Thyroid gland (tissue), 4 donors: ENCODE measurements at regions not wholly inside any gene's neighbourhood (a gene's known extent, or its start where the extent isn't known, plus 50 kb on each side); places are given as distances from the start of the nearest gene placed in this dataset.

Experiments
- DNase-seq, 2 donors: peaks; one replicate each; pipeline ENCODE4 v3.0.0-alpha.2; 2019
- H3K27ac ChIP-seq, 3 donors: fragments of 200-600 bp; sonication (generic); 1 replicate in 2 of 3; 2 replicates in 1 of 3; pipeline ENCODE4 v1.5.1; 2016 to 2019; ENCODE audit warnings: mild to moderate bottlenecking in 1 of 3, moderate library complexity in 1 of 3
- H3K27me3 ChIP-seq: fragments of 200-600 bp; sonication (generic); one replicate; pipeline ENCODE4 v1.5.1; 2019
- H3K36me3 ChIP-seq, 2 donors: fragments of 200-600 bp; sonication (generic); one replicate each; pipeline ENCODE4 v1.5.1; 2016 to 2019
- H3K4me1 ChIP-seq, 2 donors: fragments of 200-600 bp; sonication (generic); one replicate each; pipeline ENCODE4 v1.5.1; 2017 to 2019
- H3K4me3 ChIP-seq, 3 donors: fragments of 200-600 bp; sonication (generic); replicated peaks in 1 of 3; 1 replicate in 2 of 3; 2 replicates in 1 of 3; pipeline ENCODE4 v1.5.1; 2016; ENCODE audit warnings: mild to moderate bottlenecking in 1 of 3
- H3K9me3 ChIP-seq: fragments of 200-600 bp; sonication (generic); one replicate; pipeline ENCODE4 v1.5.1; 2017
- POLR2A ChIP-seq, 2 donors: fragments of 450-650 bp; IDR thresholded peaks; one replicate each; pipeline ENCODE4 v1.6.1; 2017; ENCODE audit warnings: antibody characterized with exemption in 2 of 2, mild to moderate bottlenecking in 2 of 2, moderate library complexity in 1 of 2
- WGBS, 2 donors: methylation state at CpG; one replicate each; pipeline ENCODE4 v1.1.5; 2017; 5-methylcytosine and 5-hydroxymethylcytosine counted together
- intact Hi-C: fragments of 100-400 bp; cut with DNase I; formaldehyde crosslinking; loops from one replicate; pipeline ENCODE4 v1.15.1; 2023
- TF ChIP-seq, protein P1 (sequence below), 6 experiments: fragments of 200-600 bp in 3 of 6; fragments of 450-650 bp in 3 of 6; sonication (generic) in 3 of 6; IDR thresholded peaks; one replicate each; pipeline ENCODE4 v1.5.1; 2016 to 2019; ENCODE audit warnings: antibody characterized with exemption in 6 of 6, mild to moderate bottlenecking in 2 of 6, inconsistent platforms in 1 of 6, moderate library complexity in 1 of 6

GRCh38 chr1:224505454-224506093 lies 71.0 kb upstream of the WDR26 start:
- DNase-seq = no peak
- TF ChIP-seq POLR2A (IDR thresholded peaks at IDR 0.05) = no peak
- TF ChIP-seq, protein P1, sequence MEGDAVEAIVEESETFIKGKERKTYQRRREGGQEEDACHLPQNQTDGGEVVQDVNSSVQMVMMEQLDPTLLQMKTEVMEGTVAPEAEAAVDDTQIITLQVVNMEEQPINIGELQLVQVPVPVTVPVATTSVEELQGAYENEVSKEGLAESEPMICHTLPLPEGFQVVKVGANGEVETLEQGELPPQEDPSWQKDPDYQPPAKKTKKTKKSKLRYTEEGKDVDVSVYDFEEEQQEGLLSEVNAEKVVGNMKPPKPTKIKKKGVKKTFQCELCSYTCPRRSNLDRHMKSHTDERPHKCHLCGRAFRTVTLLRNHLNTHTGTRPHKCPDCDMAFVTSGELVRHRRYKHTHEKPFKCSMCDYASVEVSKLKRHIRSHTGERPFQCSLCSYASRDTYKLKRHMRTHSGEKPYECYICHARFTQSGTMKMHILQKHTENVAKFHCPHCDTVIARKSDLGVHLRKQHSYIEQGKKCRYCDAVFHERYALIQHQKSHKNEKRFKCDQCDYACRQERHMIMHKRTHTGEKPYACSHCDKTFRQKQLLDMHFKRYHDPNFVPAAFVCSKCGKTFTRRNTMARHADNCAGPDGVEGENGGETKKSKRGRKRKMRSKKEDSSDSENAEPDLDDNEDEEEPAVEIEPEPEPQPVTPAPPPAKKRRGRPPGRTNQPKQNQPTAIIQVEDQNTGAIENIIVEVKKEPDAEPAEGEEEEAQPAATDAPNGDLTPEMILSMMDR (IDR thresholded peaks at IDR 0.05) = no peak
- Histone ChIP-seq H3K27me3 (no peaks in the 10 kb centered on the region), H3K36me3 (no peaks in the 10 kb centered on the region), H3K27ac (no peak overlapping the region), H3K4me1 (peaks cover 23 to 27% of the 10 kb centered on the region in 2 donors), H3K4me3 (no peak overlapping the region), H3K9me3 (no peaks in the 10 kb centered on the region)
- intact Hi-C loops = no loop called here
- 77 to 86% methylated on average over 3 of the region's 3 CpGs for WGBS, 2 donors

- Histone ChIP-seq H3K36me3 (no peaks in the 10 kb centered on the region), H3K27ac (no peak overlapping the region), H3K4me1 (peaks cover 23 to 27% of the 10 kb centered on the region in 2 donors), H3K4me3 (no peak overlapping the region), H3K27me3 (no peaks in the 10 kb centered on the region), H3K9me3 (no peaks in the 10 kb centered on the region)
- intact Hi-C loops = no loop called here
- no peak for TF ChIP-seq POLR2A (IDR thresholded peaks at IDR 0.05)
- TF ChIP-seq, protein P1 (IDR thresholded peaks at IDR 0.05) = no peak
- DNase-seq = no peak
- WGBS, 2 donors = 83 to 88% methylated on average over 17 to 18 of the region's 18 CpGs
Measured at GRCh38 chr1:224506141-224506814, 71.7 kb upstream of the WDR26 start.

GRCh38 chr1:224507771-224508523 lies 73.3 kb upstream of the WDR26 start:
- 79 to 86% methylated on average over 2 of the region's 2 CpGs for WGBS, 2 donors
- Histone ChIP-seq H3K36me3 (no peaks in the 10 kb centered on the region), H3K9me3 (no peaks in the 10 kb centered on the region), H3K27ac (no peak overlapping the region), H3K27me3 (no peaks in the 10 kb centered on the region), H3K4me1 (peaks cover 11 to 16% of the 10 kb centered on the region in 2 donors), H3K4me3 (no peak overlapping the region)
- TF ChIP-seq, protein P1 (IDR thresholded peaks at IDR 0.05) = no peak
- TF ChIP-seq POLR2A (IDR thresholded peaks at IDR 0.05) = no peak
- intact Hi-C loops = no loop called here
- DNase-seq = no peak

DNA sequence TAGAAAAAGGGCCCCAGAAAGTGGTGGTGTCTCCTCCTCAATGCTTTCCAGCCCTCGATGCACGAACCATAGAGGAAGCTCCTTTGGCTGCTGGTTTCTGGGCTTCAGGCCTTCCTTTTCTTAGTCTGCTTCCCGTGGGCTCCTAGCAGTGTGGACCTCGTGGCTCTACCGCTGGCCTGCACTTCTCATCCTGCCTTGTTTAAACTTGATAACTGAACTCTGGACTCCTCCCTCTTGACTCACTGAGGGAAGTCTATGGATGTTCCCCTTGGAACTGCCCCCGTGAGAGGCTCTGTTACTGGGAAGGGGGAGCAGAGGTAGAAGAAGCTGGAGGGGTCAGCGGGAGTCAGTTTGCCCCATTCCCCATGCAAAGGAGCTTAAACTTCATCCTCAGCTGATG lies 75.3 kb upstream of the WDR26 start:
- peaks cover 0 to 3% of the 10 kb centered on the region in 2 donors for H3K4me1 ChIP-seq
- H3K9me3 ChIP-seq = no peaks in the 10 kb centered on the region
- 73 to 74% methylated on average over 7 of the region's 7 CpGs for WGBS, 2 donors
- DNase-seq = no peak
- H3K36me3 ChIP-seq = no peaks in the 10 kb centered on the region
- intact Hi-C loops = loop anchor here (5.0 to 10.0 kb wide), 2 partner anchors 342 to 415 kb away; partner anchors contain the start of gene DNAH14
- no peaks in the 10 kb centered on the region for H3K27me3 ChIP-seq
- TF ChIP-seq POLR2A (IDR thresholded peaks at IDR 0.05) = no peak
- TF ChIP-seq, protein P1 (IDR thresholded peaks at IDR 0.05) = no peak
- no peak overlapping the region for H3K27ac ChIP-seq
- no peak overlapping the region for H3K4me3 ChIP-seq
